Lower lobe of right lung (tissue), 2 donors: ENCODE measurements at regions not wholly inside any gene's neighbourhood (a gene's known extent, or its start where the extent isn't known, plus 50 kb on each side); places are given as distances from the start of the nearest gene placed in this dataset.

Source experiments
- ATAC-seq, 2 donors: fragments of 200-7000 bp; cut with Tn5 transposase; one replicate each; pipeline ENCODE4 v1.9.1; 2020 to 2022; ENCODE audit warnings: mild to moderate bottlenecking in 2 of 2, moderate library complexity in 2 of 2
- DNase-seq: peaks from one replicate; pipeline ENCODE4 v3.0.0-alpha.2; 2020
- H3K27ac ChIP-seq: fragments of 200-600 bp; one replicate; pipeline ENCODE4 v1.8.0; 2022
- H3K27me3 ChIP-seq: fragments of 200-600 bp; one replicate; pipeline ENCODE4 v1.8.0; 2022; ENCODE audit warnings: low read depth
- H3K36me3 ChIP-seq: fragments of 200-600 bp; one replicate; pipeline ENCODE4 v1.8.0; 2022; ENCODE audit warnings: mild to moderate bottlenecking
- H3K4me1 ChIP-seq: fragments of 200-600 bp; one replicate; pipeline ENCODE4 v1.8.0; 2022
- H3K4me3 ChIP-seq: fragments of 200-600 bp; one replicate; pipeline ENCODE4 v1.8.0; 2022; ENCODE audit warnings: mild to moderate bottlenecking
- H3K9me3 ChIP-seq: fragments of 200-600 bp; one replicate; pipeline ENCODE4 v1.8.0; 2022
- CTCF ChIP-seq: fragments of 200-600 bp; IDR thresholded peaks from one replicate; pipeline ENCODE4 v1.8.0; 2022; ENCODE audit warnings: antibody characterized with exemption, mild to moderate bottlenecking
- intact Hi-C: fragments of 100-400 bp; cut with DNase I; formaldehyde crosslinking; loops from one replicate; pipeline ENCODE4 v1.11.0; 2022
- donor health status: DM: no; HTN: yes; CAD: no; lungs with severe emphysema.

GRCh38 chr18:65259403-65259802 is 491.4 kb upstream of the CDH7 start:
- H3K4me1 ChIP-seq = no peaks in the 10 kb centered on the region
- intact Hi-C loops = no loop called here
- TF ChIP-seq CTCF = no peak
- H3K27me3 ChIP-seq = no peaks in the 10 kb centered on the region
- ATAC-seq = no peak
- no peaks in the 10 kb centered on the region for H3K36me3 ChIP-seq
- H3K27ac ChIP-seq = no peak overlapping the region
- H3K9me3 ChIP-seq = no peaks in the 10 kb centered on the region
- DNase-seq = no peak
- H3K4me3 ChIP-seq = no peak overlapping the region

- no peaks in the 10 kb centered on the region for H3K36me3 ChIP-seq
- H3K4me1 ChIP-seq = no peaks in the 10 kb centered on the region
- intact Hi-C loops = no loop called here
- H3K27ac ChIP-seq = no peak overlapping the region
- TF ChIP-seq CTCF = no peak
- H3K4me3 ChIP-seq = no peak overlapping the region
- no peaks in the 10 kb centered on the region for H3K27me3 ChIP-seq
- no peak for DNase-seq
- no peak for ATAC-seq
- H3K9me3 ChIP-seq = no peaks in the 10 kb centered on the region
These were observed 493.7 kb upstream of the CDH7 start for GRCh38 chr18:65257149-65257548.

- Histone ChIP-seq H3K36me3 (no peaks in the 10 kb centered on the region), H3K4me1 (no peaks in the 10 kb centered on the region), H3K27me3 (no peaks in the 10 kb centered on the region), H3K27ac (no peak overlapping the region), H3K9me3 (no peaks in the 10 kb centered on the region), H3K4me3 (no peak overlapping the region)
- no peak for ATAC-seq
- intact Hi-C loops = no loop called here
- DNase-seq = no peak
- no peak for TF ChIP-seq CTCF
These were observed 495.4 kb upstream of the CDH7 start for GRCh38 chr18:65255417-65255816.

- no peak for TF ChIP-seq CTCF
- Histone ChIP-seq H3K4me3 (no peak overlapping the region), H3K9me3 (no peaks in the 10 kb centered on the region), H3K27me3 (no peaks in the 10 kb centered on the region), H3K4me1 (no peaks in the 10 kb centered on the region), H3K36me3 (no peaks in the 10 kb centered on the region), H3K27ac (no peak overlapping the region)
- ATAC-seq = no peak
- no peak for DNase-seq
- intact Hi-C loops = no loop called here
These were observed 511.0 kb upstream of the CDH7 start for GRCh38 chr18:65239787-65240186.

GRCh38 chr18:65235966-65236624 is 514.7 kb upstream of the CDH7 start:
- no peak for TF ChIP-seq CTCF
- H3K4me3 ChIP-seq = no peak overlapping the region
- H3K27me3 ChIP-seq = no peaks in the 10 kb centered on the region
- H3K36me3 ChIP-seq = no peaks in the 10 kb centered on the region
- H3K27ac ChIP-seq = no peak overlapping the region
- no peaks in the 10 kb centered on the region for H3K4me1 ChIP-seq
- no peak for DNase-seq
- ATAC-seq = no peak
- H3K9me3 ChIP-seq = no peaks in the 10 kb centered on the region
- intact Hi-C loops = no loop called here

- H3K9me3 ChIP-seq = no peaks in the 10 kb centered on the region
- DNase-seq (no peak), ATAC-seq (no peak)
- H3K27me3 ChIP-seq = no peaks in the 10 kb centered on the region
- H3K27ac ChIP-seq = no peak overlapping the region
- no peak overlapping the region for H3K4me3 ChIP-seq
- H3K4me1 ChIP-seq = no peaks in the 10 kb centered on the region
- TF ChIP-seq CTCF = no peak
- H3K36me3 ChIP-seq = no peaks in the 10 kb centered on the region
- intact Hi-C loops = no loop called here
These were observed 520.5 kb upstream of the CDH7 start for GRCh38 chr18:65230311-65230710.
